Stomach (tissue), 4 donors: ENCODE measurements at regions not wholly inside any gene's neighbourhood (a gene's known extent, or its start where the extent isn't known, plus 50 kb on each side); places are given as distances from the start of the nearest gene placed in this dataset.

ENCODE experiments used
- EP300 ChIP-seq: sonication (generic); formaldehyde crosslinking; IDR thresholded peaks from one replicate; pipeline ENCODE4 v1.6.1; 2017; ENCODE audit warnings: antibody characterized with exemption
- POLR2A ChIP-seq, 4 donors: fragments of 450-650 bp; IDR thresholded peaks; one replicate each; pipeline ENCODE4 v1.6.1; 2016; ENCODE audit warnings: antibody characterized with exemption in 4 of 4, control low read depth in 2 of 4, mild to moderate bottlenecking in 1 of 4, moderate library complexity in 1 of 4
- TF ChIP-seq, protein P1 (sequence below), 7 experiments: fragments of 450-650 bp in 4 of 7; fragments of 200-600 bp in 3 of 7; sonication (generic) in 3 of 7; IDR thresholded peaks; one replicate each; pipeline ENCODE4 v1.5.1; 2016 to 2019; ENCODE audit warnings: antibody characterized with exemption in 7 of 7, control low read depth in 2 of 7, mild to moderate bottlenecking in 1 of 7

DNA sequence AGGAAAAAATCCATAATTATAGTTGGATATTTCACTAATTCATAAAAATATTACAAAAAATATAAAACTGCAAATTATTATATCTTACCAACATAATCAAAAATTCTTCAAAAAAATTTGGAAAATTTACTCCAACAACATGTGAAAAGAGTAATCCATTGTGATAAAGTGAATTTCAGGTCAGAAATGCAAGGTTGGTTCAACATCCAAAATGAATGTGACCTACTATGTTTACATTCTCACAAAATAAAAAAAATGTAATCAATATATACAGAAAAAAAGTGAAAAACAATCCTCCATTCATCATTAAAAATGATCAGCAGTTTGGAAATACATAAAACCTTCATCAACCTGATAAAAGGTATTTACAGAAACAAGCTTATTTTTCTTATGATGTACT, 1252.2 kb downstream of the JRKL start:
- TF ChIP-seq, protein P1, sequence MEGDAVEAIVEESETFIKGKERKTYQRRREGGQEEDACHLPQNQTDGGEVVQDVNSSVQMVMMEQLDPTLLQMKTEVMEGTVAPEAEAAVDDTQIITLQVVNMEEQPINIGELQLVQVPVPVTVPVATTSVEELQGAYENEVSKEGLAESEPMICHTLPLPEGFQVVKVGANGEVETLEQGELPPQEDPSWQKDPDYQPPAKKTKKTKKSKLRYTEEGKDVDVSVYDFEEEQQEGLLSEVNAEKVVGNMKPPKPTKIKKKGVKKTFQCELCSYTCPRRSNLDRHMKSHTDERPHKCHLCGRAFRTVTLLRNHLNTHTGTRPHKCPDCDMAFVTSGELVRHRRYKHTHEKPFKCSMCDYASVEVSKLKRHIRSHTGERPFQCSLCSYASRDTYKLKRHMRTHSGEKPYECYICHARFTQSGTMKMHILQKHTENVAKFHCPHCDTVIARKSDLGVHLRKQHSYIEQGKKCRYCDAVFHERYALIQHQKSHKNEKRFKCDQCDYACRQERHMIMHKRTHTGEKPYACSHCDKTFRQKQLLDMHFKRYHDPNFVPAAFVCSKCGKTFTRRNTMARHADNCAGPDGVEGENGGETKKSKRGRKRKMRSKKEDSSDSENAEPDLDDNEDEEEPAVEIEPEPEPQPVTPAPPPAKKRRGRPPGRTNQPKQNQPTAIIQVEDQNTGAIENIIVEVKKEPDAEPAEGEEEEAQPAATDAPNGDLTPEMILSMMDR (IDR thresholded peaks at IDR 0.05): no peak
- no peak for TF ChIP-seq POLR2A (IDR thresholded peaks at IDR 0.05)
- no peak for TF ChIP-seq EP300
